ENCODE measurements at regions not wholly inside any gene's neighbourhood (a gene's known extent, or its start where the extent isn't known, plus 50 kb on each side); places are given as distances from the start of the nearest gene placed in this dataset.

DNA sequence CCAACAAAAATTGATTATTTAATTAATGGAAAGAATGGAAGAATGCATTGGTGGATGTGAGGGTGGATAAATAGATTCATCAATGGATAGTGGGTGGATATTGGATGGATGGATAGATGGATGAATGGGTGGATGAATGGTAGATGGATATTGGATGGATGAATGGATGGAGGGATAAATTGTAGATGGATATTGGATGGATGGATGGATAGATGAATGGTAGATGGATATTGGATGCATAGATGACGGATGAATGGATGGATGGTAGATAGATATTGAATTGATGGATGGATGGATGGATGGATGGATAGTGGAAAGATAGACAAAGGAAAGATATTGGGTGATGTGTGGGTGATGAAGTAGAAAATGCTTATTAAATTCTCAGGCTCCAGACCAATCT lies 123.6 kb upstream of the KAZN start:
- WGBS, 2 donors = 95 to 97% methylated on average over 1 of the region's 1 CpG
- H3K4me3 ChIP-seq (ENCODE audit: low read depth, poor library complexity, severe bottlenecking) = no peak overlapping the region
- no peak for TF ChIP-seq POLR2A (IDR thresholded peaks at IDR 0.05)
- TF ChIP-seq, protein P1, sequence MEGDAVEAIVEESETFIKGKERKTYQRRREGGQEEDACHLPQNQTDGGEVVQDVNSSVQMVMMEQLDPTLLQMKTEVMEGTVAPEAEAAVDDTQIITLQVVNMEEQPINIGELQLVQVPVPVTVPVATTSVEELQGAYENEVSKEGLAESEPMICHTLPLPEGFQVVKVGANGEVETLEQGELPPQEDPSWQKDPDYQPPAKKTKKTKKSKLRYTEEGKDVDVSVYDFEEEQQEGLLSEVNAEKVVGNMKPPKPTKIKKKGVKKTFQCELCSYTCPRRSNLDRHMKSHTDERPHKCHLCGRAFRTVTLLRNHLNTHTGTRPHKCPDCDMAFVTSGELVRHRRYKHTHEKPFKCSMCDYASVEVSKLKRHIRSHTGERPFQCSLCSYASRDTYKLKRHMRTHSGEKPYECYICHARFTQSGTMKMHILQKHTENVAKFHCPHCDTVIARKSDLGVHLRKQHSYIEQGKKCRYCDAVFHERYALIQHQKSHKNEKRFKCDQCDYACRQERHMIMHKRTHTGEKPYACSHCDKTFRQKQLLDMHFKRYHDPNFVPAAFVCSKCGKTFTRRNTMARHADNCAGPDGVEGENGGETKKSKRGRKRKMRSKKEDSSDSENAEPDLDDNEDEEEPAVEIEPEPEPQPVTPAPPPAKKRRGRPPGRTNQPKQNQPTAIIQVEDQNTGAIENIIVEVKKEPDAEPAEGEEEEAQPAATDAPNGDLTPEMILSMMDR (IDR thresholded peaks at IDR 0.05) = no peak
- intact Hi-C loops (cut with DNase I; ENCODE audit: low total_unique reads) = no loop called here
- DNase-seq (ENCODE audit: low spot score in 2 of 2) = no peak

DNA sequence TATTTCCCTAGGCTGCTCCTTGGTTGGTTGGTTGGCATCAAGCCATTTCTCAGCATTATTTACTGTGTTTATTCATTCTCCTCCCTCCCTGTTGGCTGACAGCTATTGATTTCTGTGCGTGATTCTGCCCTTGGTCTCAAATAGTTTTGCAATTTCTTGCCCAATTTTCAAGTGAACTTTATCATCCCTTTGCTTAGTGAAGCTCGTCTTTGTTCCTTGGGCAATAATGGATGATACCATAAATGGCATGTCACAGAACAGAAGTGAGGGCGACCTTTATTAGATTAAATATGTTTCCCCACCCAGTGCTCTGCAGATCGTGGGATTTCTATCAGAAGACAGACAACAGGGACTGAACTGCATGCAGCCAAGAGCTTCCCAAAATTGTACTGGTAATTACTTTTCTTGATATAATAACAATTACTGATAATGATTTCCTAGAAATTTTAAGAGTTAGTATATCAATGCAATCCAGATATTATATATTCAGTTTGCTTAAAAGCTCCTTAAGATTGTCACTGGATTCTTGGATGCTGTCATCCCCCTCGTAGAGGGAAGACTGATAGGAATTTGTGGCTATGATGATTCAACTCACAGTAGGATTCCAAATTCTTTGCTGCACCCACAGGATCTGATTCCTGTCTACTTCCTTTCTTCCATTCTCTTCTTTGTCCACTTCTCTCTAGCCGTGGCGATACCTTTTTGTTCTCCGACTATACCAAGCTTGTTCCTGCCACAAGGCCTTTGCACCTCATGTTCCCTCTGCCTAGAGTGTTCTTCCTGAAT lies 122.1 kb upstream of the KAZN start:
- TF ChIP-seq POLR2A (IDR thresholded peaks at IDR 0.05) = no peak
- TF ChIP-seq, protein P1 (IDR thresholded peaks at IDR 0.05) = no peak
- no peak overlapping the region for H3K4me3 ChIP-seq (ENCODE audit: low read depth, poor library complexity, severe bottlenecking)
- no peak for DNase-seq (ENCODE audit: low spot score in 2 of 2)
- intact Hi-C loops (cut with DNase I; ENCODE audit: low total_unique reads) = no loop called here
- 74 to 86% methylated on average over 8 of the region's 8 CpGs for WGBS, 2 donors

DNA sequence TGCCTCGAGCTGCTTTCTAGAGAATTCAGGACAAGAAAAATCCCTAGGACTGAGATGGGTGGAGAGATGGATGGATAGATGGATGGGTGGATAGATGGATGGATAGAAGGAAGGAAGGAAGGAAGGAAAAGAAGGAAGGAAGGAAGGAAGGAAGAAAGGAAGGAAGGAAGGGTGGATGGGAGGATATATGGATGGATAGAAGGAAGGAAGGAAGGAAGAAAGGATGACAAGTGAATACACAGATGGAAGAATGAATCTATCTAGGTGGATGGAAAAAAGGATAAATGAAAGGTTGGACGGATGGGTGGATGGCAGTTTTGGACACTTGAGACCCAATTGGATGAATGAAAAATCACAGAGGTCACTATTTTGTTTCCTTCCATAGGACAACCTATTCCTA lies 120.4 kb upstream of the KAZN start:
- TF ChIP-seq POLR2A (IDR thresholded peaks at IDR 0.05) = no peak
- TF ChIP-seq, protein P1 (IDR thresholded peaks at IDR 0.05) = no peak
- no peak for DNase-seq (ENCODE audit: low spot score in 2 of 2)
- WGBS, 2 donors = 90 to 92% methylated on average over 2 of the region's 2 CpGs
- intact Hi-C loops (cut with DNase I; ENCODE audit: low total_unique reads) = no loop called here
- H3K4me3 ChIP-seq (ENCODE audit: low read depth, poor library complexity, severe bottlenecking) = no peak overlapping the region

DNA sequence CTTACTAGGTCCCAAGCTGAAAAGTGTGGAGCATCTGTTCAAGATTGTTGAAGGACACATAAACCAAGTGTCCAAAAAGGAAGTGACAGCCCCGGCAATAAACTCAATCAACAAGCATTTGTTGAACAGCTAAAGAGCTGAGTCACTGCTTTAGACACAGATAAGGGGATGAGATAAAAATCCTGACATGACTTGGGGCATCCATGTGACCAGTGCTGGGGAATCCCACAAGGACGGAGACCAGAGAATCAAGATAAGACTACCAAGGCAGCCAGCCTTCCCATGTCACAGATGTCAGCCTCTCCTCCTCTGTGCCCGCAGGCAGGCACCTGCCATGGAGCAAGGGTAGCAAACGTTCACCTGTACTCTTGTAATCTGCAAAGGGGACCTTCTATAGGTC lies 118.6 kb upstream of the KAZN start:
- intact Hi-C loops (cut with DNase I; ENCODE audit: low total_unique reads) = no loop called here
- no peak overlapping the region for H3K4me3 ChIP-seq (ENCODE audit: low read depth, poor library complexity, severe bottlenecking)
- no peak for DNase-seq (ENCODE audit: low spot score in 2 of 2)
- no peak for TF ChIP-seq POLR2A (IDR thresholded peaks at IDR 0.05)
- TF ChIP-seq, protein P1 (IDR thresholded peaks at IDR 0.05) = no peak
- WGBS, 2 donors = 60 to 71% methylated on average over 4 of the region's 4 CpGs

DNA sequence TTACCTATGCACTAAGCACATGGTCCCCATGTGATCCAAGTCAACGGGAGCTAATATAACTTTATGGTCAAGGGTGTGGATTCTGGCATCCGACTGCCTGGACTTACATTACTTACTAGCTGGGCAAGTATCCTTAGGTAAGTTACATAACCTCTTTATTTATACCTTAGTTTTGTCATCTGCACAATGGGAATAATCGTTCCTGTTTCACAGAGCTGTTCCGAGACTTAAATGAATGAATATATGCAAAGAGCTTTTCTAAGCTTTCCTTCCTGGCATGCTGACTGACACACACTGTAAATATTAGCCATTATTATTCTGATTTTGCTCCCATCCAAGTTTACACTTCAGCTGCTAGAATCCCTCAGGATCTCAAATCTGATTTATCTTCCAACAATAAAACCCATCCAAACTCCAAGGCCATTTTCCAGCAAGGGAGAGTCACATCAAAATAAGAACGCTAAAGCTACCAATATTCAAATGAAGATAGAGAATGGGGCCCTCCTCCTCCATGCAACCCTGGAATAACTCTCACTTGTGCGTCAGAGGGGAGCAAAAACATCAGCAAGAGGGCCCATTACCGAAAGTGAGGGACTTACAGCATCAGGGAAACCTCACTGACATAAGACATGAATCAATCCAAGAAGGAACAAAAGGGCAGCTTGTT lies 115.6 kb upstream of the KAZN start:
- no peak for TF ChIP-seq POLR2A (IDR thresholded peaks at IDR 0.05)
- TF ChIP-seq, protein P1 (IDR thresholded peaks at IDR 0.05) = no peak
- WGBS, 2 donors = 80 to 85% methylated on average over 7 of the region's 7 CpGs
- intact Hi-C loops (cut with DNase I; ENCODE audit: low total_unique reads) = no loop called here
- no peak overlapping the region for H3K4me3 ChIP-seq (ENCODE audit: low read depth, poor library complexity, severe bottlenecking)
- no peak for DNase-seq (ENCODE audit: low spot score in 2 of 2)

All from lower leg skin (tissue), 4 donors.